ENCODE measurements at regions not wholly inside any gene's neighbourhood (a gene's known extent, or its start where the extent isn't known, plus 50 kb on each side); places are given as distances from the start of the nearest gene placed in this dataset.

DNA sequence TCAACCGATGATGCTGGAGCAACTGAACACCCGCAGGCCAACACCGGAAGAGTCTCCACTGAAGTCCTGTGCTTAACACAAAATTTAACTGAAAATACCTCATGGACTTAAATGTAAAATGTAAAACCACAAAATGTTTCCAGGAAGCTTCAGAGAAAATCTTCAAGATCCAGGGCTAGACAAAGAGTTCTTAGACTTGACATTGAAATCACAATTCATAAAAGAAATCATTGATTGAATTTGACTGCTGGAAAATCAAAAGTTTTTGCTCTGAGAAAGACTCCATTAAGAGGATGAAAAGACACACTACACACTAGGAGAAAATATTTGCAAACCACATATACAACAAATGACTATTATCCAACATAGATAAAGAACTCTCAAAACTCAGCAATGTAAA lies 234.7 kb upstream of the PPP2R2D start:
- Mint-ChIP-seq H3K4me3 (no peak overlapping the region), H3K27ac (no peak overlapping the region)
- intact Hi-C loops (cut with micrococcal nuclease), result no loop called here

DNA sequence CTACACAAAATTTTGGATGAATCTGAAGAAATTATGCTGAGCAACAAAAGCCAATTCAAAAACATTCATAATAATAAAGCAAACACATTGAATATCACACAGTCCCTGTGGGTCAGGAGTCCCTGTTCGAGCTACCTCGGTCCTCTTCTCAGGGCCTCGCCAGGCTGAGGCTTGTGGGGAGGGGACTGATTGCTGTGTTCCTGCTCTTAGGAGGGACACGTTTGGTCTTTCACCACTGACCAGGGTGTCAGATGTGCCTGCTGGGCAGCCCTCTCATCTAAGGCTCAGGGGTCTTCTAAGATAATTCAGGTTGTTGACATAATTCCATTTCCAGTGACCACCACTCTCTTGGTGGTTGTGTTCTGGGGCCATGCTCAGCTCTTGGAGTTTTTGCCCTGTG lies 233.8 kb upstream of the PPP2R2D start:
- no peak overlapping the region for H3K27ac ChIP-seq (ENCODE audit: low read length)
- no peak overlapping the region for H3K4me3 Mint-ChIP-seq
- DNase-seq (no peak), ATAC-seq (no peak)
- peaks cover 0 to 5% of the 10 kb centered on the region in 2 donors for H3K27me3 Mint-ChIP-seq (ENCODE audit: low read depth in 2 of 2)
- H3K36me3 ChIP-seq (ENCODE audit: control insufficient read depth, insufficient read depth, low read length), result no peaks in the 10 kb centered on the region
- 67% methylated on average over 4 of the region's 4 CpGs for WGBS (ENCODE audit: insufficient coverage)
- H3K4me1 Mint-ChIP-seq, result no peaks in the 10 kb centered on the region
- no peak overlapping the region for H3K4me3 ChIP-seq (ENCODE audit: low read length)
- H3K27ac Mint-ChIP-seq, result no peak overlapping the region
- TF ChIP-seq CTCF (IDR thresholded peaks at IDR 0.05), result no peak
- H3K4me1 ChIP-seq (ENCODE audit: control insufficient read depth, insufficient read depth, low read length), result no peaks in the 10 kb centered on the region
- H3K27me3 ChIP-seq (ENCODE audit: control insufficient read depth, insufficient read depth, low read length), result no peaks in the 10 kb centered on the region
- intact Hi-C loops (cut with micrococcal nuclease), result no loop called here
- peaks cover 0 to 3% of the 10 kb centered on the region in 2 donors for H3K9me3 Mint-ChIP-seq
- no peaks in the 10 kb centered on the region for H3K36me3 Mint-ChIP-seq
- H3K9me3 ChIP-seq (ENCODE audit: control insufficient read depth, insufficient read depth, low read length), result no peaks in the 10 kb centered on the region

More for the DNA sequence above, 234.7 kb upstream of the PPP2R2D start:
- TF ChIP-seq CTCF (IDR thresholded peaks at IDR 0.05), result no peak
- Histone ChIP-seq H3K27ac (ENCODE audit: low read length) (no peak overlapping the region), H3K36me3 (ENCODE audit: control insufficient read depth, insufficient read depth, low read length) (no peaks in the 10 kb centered on the region), H3K4me3 (ENCODE audit: low read length) (no peak overlapping the region), H3K4me1 (ENCODE audit: control insufficient read depth, insufficient read depth, low read length) (no peaks in the 10 kb centered on the region), H3K27me3 (ENCODE audit: control insufficient read depth, insufficient read depth, low read length) (no peaks in the 10 kb centered on the region), H3K9me3 (ENCODE audit: control insufficient read depth, insufficient read depth, low read length) (no peaks in the 10 kb centered on the region)
- 94% methylated on average over 3 of the region's 3 CpGs for WGBS (ENCODE audit: insufficient coverage)
- Mint-ChIP-seq H3K27me3 (ENCODE audit: low read depth in 2 of 2) (peaks cover 0 to 5% of the 10 kb centered on the region in 2 donors), H3K9me3 (peaks cover 0 to 3% of the 10 kb centered on the region in 2 donors), H3K36me3 (no peaks in the 10 kb centered on the region), H3K4me1 (no peaks in the 10 kb centered on the region)
- no peak for DNase-seq
- ATAC-seq, result no peak

GRCh38 chr10:131667561-131667960 lies 233.2 kb upstream of the PPP2R2D start:
- WGBS (ENCODE audit: insufficient coverage), result 89% methylated on average over 7 of the region's 7 CpGs
- H3K27ac Mint-ChIP-seq, result no peak overlapping the region

More at GRCh38 chr10:131667561-131667960, 233.2 kb upstream of the PPP2R2D start:
- no peak overlapping the region for H3K4me3 ChIP-seq (ENCODE audit: low read length)
- TF ChIP-seq CTCF (IDR thresholded peaks at IDR 0.05), result no peak
- peaks cover 0 to 3% of the 10 kb centered on the region in 2 donors for H3K9me3 Mint-ChIP-seq
- DNase-seq (no peak), ATAC-seq (no peak)
- H3K27me3 Mint-ChIP-seq (ENCODE audit: low read depth in 2 of 2), result peaks cover 0 to 5% of the 10 kb centered on the region in 2 donors
- intact Hi-C loops (cut with micrococcal nuclease), result no loop called here
- H3K27ac ChIP-seq (ENCODE audit: low read length), result no peak overlapping the region
- H3K36me3 ChIP-seq (ENCODE audit: control insufficient read depth, insufficient read depth, low read length), result no peaks in the 10 kb centered on the region
- no peaks in the 10 kb centered on the region for H3K36me3 Mint-ChIP-seq
- no peaks in the 10 kb centered on the region for H3K27me3 ChIP-seq (ENCODE audit: control insufficient read depth, insufficient read depth, low read length)
- H3K4me1 Mint-ChIP-seq, result no peaks in the 10 kb centered on the region
- no peaks in the 10 kb centered on the region for H3K9me3 ChIP-seq (ENCODE audit: control insufficient read depth, insufficient read depth, low read length)
- H3K4me1 ChIP-seq (ENCODE audit: control insufficient read depth, insufficient read depth, low read length), result no peaks in the 10 kb centered on the region
- no peak overlapping the region for H3K4me3 Mint-ChIP-seq

All from natural killer cell (primary cell).